HepG2 (cell line): ENCODE measurements at regions not wholly inside any gene's neighbourhood (a gene's known extent, or its start where the extent isn't known, plus 50 kb on each side); places are given as distances from the start of the nearest gene placed in this dataset.

Source experiments
- ATAC-seq: fragments of 200-7000 bp; cut with Tn5 transposase; 3 replicates; pipeline ENCODE4 v1.9.1; 2020; ENCODE audit warnings: mild to moderate bottlenecking, moderate library complexity
- BruUV-seq: library from RNA; stranded (reverse); fragments of 400-500 nt; replicated peaks from 2 replicates; lab custom pipeline; 2021; lab: Mats Ljungman, UMichigan
- CTCF ChIA-PET: fragments of 300-600 bp; formaldehyde crosslinking; extraction: SDS; loops from one replicate; lab custom pipeline; 2021; ENCODE audit warnings: low total read pairs, inconsistent platforms, low intra/inter-chr PET ratio; lab: Yijun Ruan, JAX
- POLR2A ChIA-PET: fragments of 350-600 bp; sonication (Branson Sonifier 250); formaldehyde crosslinking; loops from one replicate; lab custom pipeline; 2020; ENCODE audit warnings: antibody characterized with exemption, inconsistent platforms; lab: Yijun Ruan, JAX
- DNase-seq: peaks from one replicate; pipeline ENCODE4 v3.0.0-alpha.2; 2015; ENCODE audit warnings: low spot score
- FAIRE-seq: peaks from 3 replicates; lab custom pipeline; 2011; peaks lifted over from hg19 to GRCh38; lab: Jason Lieb, UNC
- H2AFZ ChIP-seq: one replicate; pipeline ENCODE4 v1.6.1; 2011; ENCODE audit warnings: low read length, inconsistent platforms
- H3K27ac ChIP-seq: fragments of 300-600 bp; 3 replicates; pipeline ENCODE4 v1.8.0; 2011; ENCODE audit warnings: mixed run types, mild to moderate bottlenecking, mixed read lengths, low read length, inconsistent platforms; ENCODE audit not compliant: insufficient read depth; ENCODE audit errors: extremely low read length
- H3K27me3 ChIP-seq, 2 experiments: fragments of 200-600 bp in 1 of 2; 2 replicates in 1 of 2; 3 replicates in 1 of 2; pipeline versions ENCODE4 v1.6.0 to v1.8.0; 2011; ENCODE audit warnings: low read length in 2 of 2, mild to moderate bottlenecking in 2 of 2, moderate library complexity in 2 of 2, inconsistent platforms in 1 of 2; ENCODE audit not compliant: insufficient read depth in 2 of 2, control insufficient read depth in 1 of 2
- H3K36me3 ChIP-seq, 2 experiments: fragments of 200-600 bp in 1 of 2; replicated peaks in 1 of 2; 2 replicates in 1 of 2; 3 replicates in 1 of 2; pipeline versions ENCODE4 v1.5.1 to v1.8.0; 2011; ENCODE audit warnings: low read length in 2 of 2, inconsistent platforms in 1 of 2; ENCODE audit not compliant: insufficient read depth in 2 of 2, control insufficient read depth in 1 of 2
- H3K4me1 ChIP-seq: 2 replicates; pipeline ENCODE4 v1.5.1; 2012; ENCODE audit warnings: low read length, inconsistent platforms; ENCODE audit not compliant: insufficient read depth
- H3K4me2 ChIP-seq: 2 replicates; pipeline ENCODE4 v1.6.0; 2011; ENCODE audit warnings: low read depth, low read length, inconsistent platforms
- H3K4me3 ChIP-seq, 3 experiments: fragments of 200-600 bp in 1 of 3; sonication (generic), shearing (Covaris generic) in 1 of 3; replicated peaks in 1 of 3; 2 replicates each; pipeline ENCODE4 v1.5.1; 2011 to 2016; ENCODE audit warnings: low read length in 3 of 3, inconsistent platforms in 2 of 3, low read depth in 2 of 3, mild to moderate bottlenecking in 2 of 3, control low read depth in 1 of 3, mixed read lengths in 1 of 3; ENCODE audit not compliant: insufficient read depth in 1 of 3
- H3K79me2 ChIP-seq: one replicate; pipeline ENCODE4 v1.6.1; 2011; ENCODE audit warnings: low read length, inconsistent platforms; ENCODE audit not compliant: insufficient read depth
- H3K9ac ChIP-seq: 2 replicates; pipeline ENCODE4 v1.6.0; 2011; ENCODE audit warnings: mild to moderate bottlenecking, low read depth, low read length, inconsistent platforms; ENCODE audit not compliant: insufficient read depth
- H3K9me3 ChIP-seq: 2 replicates; pipeline ENCODE4 v1.5.1; 2012; ENCODE audit warnings: mild to moderate bottlenecking, low read length
- H4K20me1 ChIP-seq: 2 replicates; pipeline ENCODE4 v1.6.0; 2011; ENCODE audit warnings: inconsistent platforms, mild to moderate bottlenecking, low read length, moderate library complexity; ENCODE audit not compliant: insufficient read depth
- IRX3 ChIP-seq: sonication (generic); formaldehyde crosslinking; IDR thresholded peaks from 2 replicates; pipeline ENCODE4 v1.8.1; 2023; ENCODE audit warnings: mild to moderate bottlenecking, low read depth, missing genetic modification reagents, borderline replicate concordance
- JUNB ChIP-seq: sonication (generic); formaldehyde crosslinking; IDR thresholded peaks from 2 replicates; pipeline ENCODE4 v1.8.0; 2022; ENCODE audit warnings: missing genetic modification reagents, mild to moderate bottlenecking, borderline replicate concordance
- MAFF ChIP-seq: IDR thresholded peaks from 2 replicates; pipeline ENCODE4 v1.6.1; 2011; ENCODE audit warnings: low read depth, low read length, improper control_type of control experiment
- MAFK ChIP-seq, 2 experiments: IDR thresholded peaks in 1 of 2; conservative IDR thresholded peaks in 1 of 2; 2 replicates each; pipeline ENCODE4 v1.6.1; 2011; ENCODE audit warnings: improper control_type of control experiment in 2 of 2, low read length in 2 of 2
- MAZ ChIP-seq, 2 experiments: sonication (generic) in 1 of 2; formaldehyde crosslinking in 1 of 2; IDR thresholded peaks; 2 replicates each; pipeline versions ENCODE4 v1.5.0 to v1.6.1; 2012 to 2020; ENCODE audit warnings: low read depth in 2 of 2, mild to moderate bottlenecking in 2 of 2, borderline replicate concordance in 1 of 2, improper control_type of control experiment in 1 of 2, low read length in 1 of 2, missing genetic modification reagents in 1 of 2, moderate library complexity in 1 of 2
- PHF8 ChIP-seq: sonication (generic); formaldehyde crosslinking; IDR thresholded peaks from 2 replicates; pipeline ENCODE4 v1.5.0; 2020; ENCODE audit warnings: missing genetic modification reagents
- RBAK ChIP-seq: sonication (generic); formaldehyde crosslinking; IDR thresholded peaks from 2 replicates; pipeline ENCODE4 v1.5.1; 2020; ENCODE audit warnings: mild to moderate bottlenecking, missing genetic modification reagents
- REL ChIP-seq: sonication (generic); formaldehyde crosslinking; conservative IDR thresholded peaks from 2 replicates; pipeline ENCODE4 v1.8.0; 2022; ENCODE audit warnings: mild to moderate bottlenecking, missing genetic modification reagents, moderate library complexity
- SRSF9 ChIP-seq: fragments of 200-400 bp; formaldehyde crosslinking; IDR thresholded peaks from 2 replicates; pipeline ENCODE4 v1.6.1; 2018; ENCODE audit warnings: borderline replicate concordance, mild to moderate bottlenecking, low read depth, low read length; ENCODE audit not compliant: insufficient read depth, poor library complexity, severe bottlenecking
- TAF15 ChIP-seq: fragments of 200-400 bp; formaldehyde crosslinking; IDR thresholded peaks from one replicate; pipeline ENCODE4 v1.6.1; 2018; ENCODE audit warnings: mild to moderate bottlenecking, low read depth, low read length; ENCODE audit not compliant: poor library complexity, severe bottlenecking
- TBX2 ChIP-seq: sonication (generic); formaldehyde crosslinking; IDR thresholded peaks from 2 replicates; pipeline ENCODE4 v1.5.0; 2020; ENCODE audit warnings: missing genetic modification reagents, mild to moderate bottlenecking, borderline replicate concordance
- ZFYVE20 ChIP-seq: sonication (generic); formaldehyde crosslinking; IDR thresholded peaks from 2 replicates; pipeline ENCODE4 v1.8.0; 2023; ENCODE audit warnings: low read depth, mild to moderate bottlenecking, moderate library complexity, missing genetic modification reagents, borderline replicate concordance
- ZNF589 ChIP-seq: sonication (generic); formaldehyde crosslinking; conservative IDR thresholded peaks from 2 replicates; pipeline ENCODE4 v1.8.0; 2022; ENCODE audit warnings: mild to moderate bottlenecking, moderate library complexity, missing genetic modification reagents
- ZNF652 ChIP-seq: IDR thresholded peaks from 2 replicates; pipeline ENCODE4 v1.6.1; 2016; ENCODE audit warnings: low read depth, borderline replicate concordance
- ZNF782 ChIP-seq: sonication (generic); formaldehyde crosslinking; IDR thresholded peaks from 2 replicates; pipeline ENCODE4 v1.4.0; 2020; ENCODE audit warnings: missing genetic modification reagents, mild to moderate bottlenecking, borderline replicate concordance
- WGBS: methylation state at CpG from one replicate; pipeline ENCODE4 v1.1.6; 2017; ENCODE audit warnings: low lambda C conversion rate; 5-methylcytosine and 5-hydroxymethylcytosine counted together
- in situ Hi-C: cut with HindIII; loops from 2 replicates; pipeline ENCODE4 v1.10.0; 2017; ENCODE audit warnings: low pct_unique_long_range_greater_than_20kb; ENCODE audit not compliant: extremely low pct_ligation_motif_present
- intact Hi-C: fragments of 100-400 bp; cut with micrococcal nuclease; formaldehyde crosslinking; loops from one replicate; pipeline ENCODE4 v1.10.0; 2022; ENCODE audit not compliant: unreplicated experiment
- TF ChIP-seq, protein P1 (sequence below): sonication (generic); formaldehyde crosslinking; IDR thresholded peaks from 2 replicates; pipeline ENCODE4 v1.4.0; 2020; ENCODE audit warnings: missing genetic modification reagents
- TF ChIP-seq, protein P2 (sequence below): sonication (generic); formaldehyde crosslinking; IDR thresholded peaks from 2 replicates; pipeline ENCODE4 v1.4.0; 2020; ENCODE audit warnings: mild to moderate bottlenecking, missing genetic modification reagents
- TF ChIP-seq, protein P3 (sequence below): sonication (generic); formaldehyde crosslinking; conservative IDR thresholded peaks from 2 replicates; pipeline ENCODE4 v1.4.0; 2020; ENCODE audit warnings: missing genetic modification reagents

DNA sequence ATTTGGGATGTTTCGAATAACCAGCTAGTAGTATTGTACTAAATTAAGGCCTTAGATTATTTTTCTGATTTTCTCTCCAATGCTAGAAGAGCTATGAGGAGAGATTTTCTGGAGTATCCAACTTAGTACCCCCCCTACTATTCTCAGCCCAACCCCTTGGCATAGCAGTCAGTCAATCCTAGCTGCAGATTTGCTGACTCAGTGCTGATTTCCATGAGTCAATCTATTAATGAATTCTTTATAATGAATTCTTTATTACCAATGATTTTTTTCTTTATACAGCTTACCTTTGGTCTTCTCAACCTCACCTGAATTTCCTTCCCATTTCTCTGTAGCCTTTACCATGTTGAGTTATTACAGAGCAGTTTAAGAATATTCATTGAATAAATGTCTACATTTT, 192.8 kb upstream of the ETAA1 start:
- Histone ChIP-seq H3K9me3 (peaks cover 6% of the 10 kb centered on the region; the same call in 1 of the 2 replicates), H3K4me2 (no peak overlapping the region), H4K20me1 (no peaks in the 10 kb centered on the region), H3K4me3 (no peak overlapping the region), H3K79me2 (no peaks in the 10 kb centered on the region), H2AFZ (no peak overlapping the region), H3K9ac (no peak overlapping the region), H3K36me3 (no peaks in the 10 kb centered on the region), H3K27ac (no peak overlapping the region), H3K4me1 (no peaks in the 10 kb centered on the region), H3K27me3 (no peaks in the 10 kb centered on the region)
- TF ChIP-seq, protein P1, sequence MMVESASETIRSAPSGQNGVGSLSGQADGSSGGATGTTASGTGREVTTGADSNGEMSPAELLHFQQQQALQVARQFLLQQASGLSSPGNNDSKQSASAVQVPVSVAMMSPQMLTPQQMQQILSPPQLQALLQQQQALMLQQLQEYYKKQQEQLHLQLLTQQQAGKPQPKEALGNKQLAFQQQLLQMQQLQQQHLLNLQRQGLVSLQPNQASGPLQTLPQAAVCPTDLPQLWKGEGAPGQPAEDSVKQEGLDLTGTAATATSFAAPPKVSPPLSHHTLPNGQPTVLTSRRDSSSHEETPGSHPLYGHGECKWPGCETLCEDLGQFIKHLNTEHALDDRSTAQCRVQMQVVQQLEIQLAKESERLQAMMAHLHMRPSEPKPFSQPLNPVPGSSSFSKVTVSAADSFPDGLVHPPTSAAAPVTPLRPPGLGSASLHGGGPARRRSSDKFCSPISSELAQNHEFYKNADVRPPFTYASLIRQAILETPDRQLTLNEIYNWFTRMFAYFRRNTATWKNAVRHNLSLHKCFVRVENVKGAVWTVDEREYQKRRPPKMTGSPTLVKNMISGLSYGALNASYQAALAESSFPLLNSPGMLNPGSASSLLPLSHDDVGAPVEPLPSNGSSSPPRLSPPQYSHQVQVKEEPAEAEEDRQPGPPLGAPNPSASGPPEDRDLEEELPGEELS (CRISPR knock-in tag): no peak
- peak; percentile 50 to 83 for TF ChIP-seq MAFK (conservative IDR thresholded peaks at IDR 0.05 in 1 of 2, IDR thresholded peaks at IDR 0.05 in 1 of 2; ENCODE audit: low read length in 2 of 2)
- TF ChIP-seq MAZ (IDR thresholded peaks at IDR 0.05; ENCODE audit: borderline replicate concordance, low read depth, low read length): no peak
- no peak for TF ChIP-seq MAZ (CRISPR knock-in tag; IDR thresholded peaks at IDR 0.05; ENCODE audit: low read depth)
- TF ChIP-seq, protein P2, sequence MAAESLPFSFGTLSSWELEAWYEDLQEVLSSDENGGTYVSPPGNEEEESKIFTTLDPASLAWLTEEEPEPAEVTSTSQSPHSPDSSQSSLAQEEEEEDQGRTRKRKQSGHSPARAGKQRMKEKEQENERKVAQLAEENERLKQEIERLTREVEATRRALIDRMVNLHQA (CRISPR knock-in tag): no peak
- no peak for TF ChIP-seq JUNB
- peak; percentile 73 for TF ChIP-seq MAFF
- TF ChIP-seq PHF8 (CRISPR knock-in tag): no peak
- TF ChIP-seq TAF15: no peak
- no peak for TF ChIP-seq ZNF652 (CRISPR knock-in tag)
- TF ChIP-seq IRX3 (CRISPR knock-in tag): no peak
- no peak for TF ChIP-seq SRSF9
- no peak for TF ChIP-seq TBX2 (CRISPR knock-in tag)
- no peak for TF ChIP-seq RBAK (CRISPR knock-in tag)
- TF ChIP-seq ZFYVE20 (CRISPR knock-in tag): no peak
- no peak for TF ChIP-seq ZNF782 (CRISPR knock-in tag)
- TF ChIP-seq ZNF589: no peak
- TF ChIP-seq REL (CRISPR knock-in tag): no peak
- TF ChIP-seq, protein P3, sequence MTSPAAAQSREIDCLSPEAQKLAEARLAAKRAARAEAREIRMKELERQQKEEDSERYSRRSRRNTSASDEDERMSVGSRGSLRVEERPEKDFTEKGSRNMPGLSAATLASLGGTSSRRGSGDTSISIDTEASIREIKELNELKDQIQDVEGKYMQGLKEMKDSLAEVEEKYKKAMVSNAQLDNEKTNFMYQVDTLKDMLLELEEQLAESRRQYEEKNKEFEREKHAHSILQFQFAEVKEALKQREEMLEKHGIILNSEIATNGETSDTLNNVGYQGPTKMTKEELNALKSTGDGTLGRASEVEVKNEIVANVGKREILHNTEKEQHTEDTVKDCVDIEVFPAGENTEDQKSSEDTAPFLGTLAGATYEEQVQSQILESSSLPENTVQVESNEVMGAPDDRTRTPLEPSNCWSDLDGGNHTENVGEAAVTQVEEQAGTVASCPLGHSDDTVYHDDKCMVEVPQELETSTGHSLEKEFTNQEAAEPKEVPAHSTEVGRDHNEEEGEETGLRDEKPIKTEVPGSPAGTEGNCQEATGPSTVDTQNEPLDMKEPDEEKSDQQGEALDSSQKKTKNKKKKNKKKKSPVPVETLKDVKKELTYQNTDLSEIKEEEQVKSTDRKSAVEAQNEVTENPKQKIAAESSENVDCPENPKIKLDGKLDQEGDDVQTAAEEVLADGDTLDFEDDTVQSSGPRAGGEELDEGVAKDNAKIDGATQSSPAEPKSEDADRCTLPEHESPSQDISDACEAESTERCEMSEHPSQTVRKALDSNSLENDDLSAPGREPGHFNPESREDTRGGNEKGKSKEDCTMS (CRISPR knock-in tag): no peak
- in situ Hi-C loops (loop anchor here (25.0 kb wide), 1 partner anchor 767 kb away; the partner anchor contains the start of gene MEIS1), intact Hi-C loops (no loop called here)
- BruUV-seq: no TSS peak
- no peak for ATAC-seq
- CTCF ChIA-PET: no interaction called here
- DNase-seq: no peak
- FAIRE-seq: no peak
- POLR2A ChIA-PET: no interaction called here
- WGBS: 32% methylated on average over 1 of the region's 1 CpG
